AG04450 (cell line): ENCODE measurements at regions not wholly inside any gene's neighbourhood (a gene's known extent, or its start where the extent isn't known, plus 50 kb on each side); places are given as distances from the start of the nearest gene placed in this dataset.
A peak's percentile ranks its signal among the peaks of the same experiment; 100 is the strongest.

Experiments used
- CTCF ChIA-PET: fragments of 300-600, 350-600 bp; formaldehyde crosslinking; extraction: SDS; loops from one replicate; lab custom pipeline; 2022; ENCODE audit warnings: antibody characterized with exemption, inconsistent platforms; lab: Charles Lee
- POLR2A ChIA-PET: fragments of 350-600 bp; formaldehyde crosslinking; extraction: SDS; loops from one replicate; lab custom pipeline; 2021; ENCODE audit warnings: antibody characterized with exemption, inconsistent platforms; lab: Yijun Ruan, JAX
- DNase-seq: peaks from one replicate; pipeline ENCODE4 v3.0.0-alpha.2; 2011; ENCODE audit warnings: low read depth, low spot score
- H3K27ac ChIP-seq: one replicate; pipeline ENCODE4 v1.5.1; 2012; ENCODE audit warnings: low read depth, low read length, control low read depth
- H3K27me3 ChIP-seq: one replicate; pipeline ENCODE4 v1.6.0; 2012; ENCODE audit warnings: low read length; ENCODE audit not compliant: control insufficient read depth, insufficient read depth
- H3K4me3 ChIP-seq: 2 replicates; pipeline ENCODE4 v1.5.1; 2011; ENCODE audit warnings: mild to moderate bottlenecking, low read depth, low read length, control low read depth
- H3K9me3 ChIP-seq: 2 replicates; pipeline ENCODE4 v1.5.1; 2012; ENCODE audit warnings: low read length; ENCODE audit not compliant: control insufficient read depth, insufficient read depth
- TF ChIP-seq, protein P1 (sequence below): IDR thresholded peaks from 2 replicates; pipeline ENCODE4 v1.5.1; 2011; ENCODE audit warnings: low read depth, low read length, control low read depth, inconsistent platforms

DNA sequence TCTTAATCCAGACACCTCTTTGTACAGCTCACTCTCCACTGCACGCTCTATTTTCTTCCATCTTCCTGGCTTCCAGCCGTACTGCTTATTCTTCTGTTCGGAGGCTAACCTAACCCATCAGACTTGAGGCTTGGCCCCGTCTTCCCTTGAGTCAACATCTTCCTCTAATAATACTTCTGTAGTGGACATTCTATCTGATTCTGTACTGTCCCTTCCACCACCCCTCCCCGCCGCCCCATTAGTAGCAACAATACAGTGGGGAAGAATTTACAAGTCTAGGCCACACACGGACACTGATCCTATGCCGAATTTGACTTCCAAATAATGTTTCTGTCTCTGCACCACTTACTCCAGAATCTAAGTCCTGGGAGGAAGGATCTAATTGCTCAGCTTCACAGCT, 86.0 kb upstream of the TNRC6A start:
- no peak for DNase-seq
- H3K4me3 ChIP-seq = no peak overlapping the region
- POLR2A ChIA-PET = no interaction called here
- no peaks in the 10 kb centered on the region for H3K9me3 ChIP-seq
- TF ChIP-seq, protein P1, sequence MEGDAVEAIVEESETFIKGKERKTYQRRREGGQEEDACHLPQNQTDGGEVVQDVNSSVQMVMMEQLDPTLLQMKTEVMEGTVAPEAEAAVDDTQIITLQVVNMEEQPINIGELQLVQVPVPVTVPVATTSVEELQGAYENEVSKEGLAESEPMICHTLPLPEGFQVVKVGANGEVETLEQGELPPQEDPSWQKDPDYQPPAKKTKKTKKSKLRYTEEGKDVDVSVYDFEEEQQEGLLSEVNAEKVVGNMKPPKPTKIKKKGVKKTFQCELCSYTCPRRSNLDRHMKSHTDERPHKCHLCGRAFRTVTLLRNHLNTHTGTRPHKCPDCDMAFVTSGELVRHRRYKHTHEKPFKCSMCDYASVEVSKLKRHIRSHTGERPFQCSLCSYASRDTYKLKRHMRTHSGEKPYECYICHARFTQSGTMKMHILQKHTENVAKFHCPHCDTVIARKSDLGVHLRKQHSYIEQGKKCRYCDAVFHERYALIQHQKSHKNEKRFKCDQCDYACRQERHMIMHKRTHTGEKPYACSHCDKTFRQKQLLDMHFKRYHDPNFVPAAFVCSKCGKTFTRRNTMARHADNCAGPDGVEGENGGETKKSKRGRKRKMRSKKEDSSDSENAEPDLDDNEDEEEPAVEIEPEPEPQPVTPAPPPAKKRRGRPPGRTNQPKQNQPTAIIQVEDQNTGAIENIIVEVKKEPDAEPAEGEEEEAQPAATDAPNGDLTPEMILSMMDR = no peak
- H3K27me3 ChIP-seq = no peaks in the 10 kb centered on the region
- CTCF ChIA-PET = interaction anchor here (0.7 kb wide), 1 partner anchor 18 kb away, joined by 4 read pairs; no protein-coding TSS in a partner anchor
- no peak overlapping the region for H3K27ac ChIP-seq

DNA sequence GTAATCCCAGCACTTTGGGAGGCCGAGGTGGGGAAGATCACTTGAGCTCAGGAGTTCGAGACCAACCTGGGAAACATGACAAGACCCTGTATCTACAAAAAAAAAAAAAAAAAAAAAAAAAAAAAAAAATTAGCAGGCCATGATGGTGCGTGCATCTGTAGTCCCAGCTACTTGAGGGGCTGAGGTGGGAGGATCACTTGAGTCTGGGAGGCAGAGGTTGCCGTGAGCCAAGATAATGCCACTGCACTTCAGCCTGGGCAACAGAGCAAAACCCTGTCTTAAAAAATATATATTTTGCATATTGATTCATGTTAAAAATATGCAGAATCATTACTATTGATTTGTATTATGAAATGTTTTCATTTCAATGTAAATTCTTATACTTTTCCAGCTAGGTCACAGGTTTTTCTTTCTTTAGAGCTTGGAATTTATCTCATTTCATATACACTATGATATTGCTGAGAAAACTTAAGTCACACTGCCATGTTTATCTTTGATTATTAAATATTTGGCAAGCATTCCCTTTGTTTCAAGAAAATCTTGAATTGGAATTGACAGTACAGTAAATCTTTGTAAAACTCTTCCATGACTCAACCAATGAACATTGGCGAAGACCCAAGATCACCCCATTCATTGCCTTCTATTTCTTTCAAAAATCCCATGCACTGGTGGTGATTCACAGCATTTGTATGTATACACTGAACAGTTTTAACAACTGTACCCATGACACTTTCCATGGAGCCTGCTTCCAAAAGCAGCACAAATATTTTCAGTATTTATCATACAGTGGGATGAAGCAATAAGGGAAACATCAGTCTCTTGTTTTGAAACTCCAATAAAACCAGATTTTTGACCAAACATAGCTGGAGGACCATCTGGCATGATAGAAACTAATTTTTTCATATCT, 83.5 kb upstream of the TNRC6A start:
- H3K27ac ChIP-seq = peak overlapping the region; percentile 86
- CTCF ChIA-PET = no interaction called here
- peak; percentile 99 for DNase-seq
- no peaks in the 10 kb centered on the region for H3K9me3 ChIP-seq
- no peak overlapping the region for H3K4me3 ChIP-seq
- no peaks in the 10 kb centered on the region for H3K27me3 ChIP-seq
- POLR2A ChIA-PET = interaction anchor here (0.5 to 2.2 kb wide), 4 partner anchors 10 to 55 kb away, joined by 3 to 15 read pairs (median 6); no protein-coding TSS in a partner anchor
- TF ChIP-seq, protein P1 = no peak

DNA sequence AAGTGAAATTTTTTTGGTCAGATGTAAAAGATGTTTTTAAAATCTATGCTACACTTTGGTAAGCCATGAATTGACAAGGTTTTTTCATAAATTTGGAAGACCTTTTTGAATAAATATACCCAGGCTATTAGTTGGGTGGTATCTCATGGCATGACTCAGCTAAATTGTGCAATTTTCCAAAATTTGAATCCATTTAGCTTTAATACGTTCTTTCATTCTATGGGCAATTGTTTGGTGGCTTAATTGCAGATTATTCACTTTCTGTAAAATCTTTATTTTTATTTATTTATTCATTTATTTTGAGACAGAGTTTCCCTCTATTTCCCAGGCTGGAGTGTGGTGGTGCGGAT, 82.8 kb upstream of the TNRC6A start:
- Histone ChIP-seq H3K27ac (peak overlapping the region; percentile 92), H3K9me3 (no peaks in the 10 kb centered on the region), H3K4me3 (no peak overlapping the region), H3K27me3 (no peaks in the 10 kb centered on the region)
- TF ChIP-seq, protein P1 = no peak
- ChIA-PET POLR2A (interaction anchor here (0.5 to 2.2 kb wide), 3 partner anchors 20 to 55 kb away, joined by 4 to 15 read pairs (median 8); no protein-coding TSS in a partner anchor), CTCF (no interaction called here)
- no peak for DNase-seq

DNA sequence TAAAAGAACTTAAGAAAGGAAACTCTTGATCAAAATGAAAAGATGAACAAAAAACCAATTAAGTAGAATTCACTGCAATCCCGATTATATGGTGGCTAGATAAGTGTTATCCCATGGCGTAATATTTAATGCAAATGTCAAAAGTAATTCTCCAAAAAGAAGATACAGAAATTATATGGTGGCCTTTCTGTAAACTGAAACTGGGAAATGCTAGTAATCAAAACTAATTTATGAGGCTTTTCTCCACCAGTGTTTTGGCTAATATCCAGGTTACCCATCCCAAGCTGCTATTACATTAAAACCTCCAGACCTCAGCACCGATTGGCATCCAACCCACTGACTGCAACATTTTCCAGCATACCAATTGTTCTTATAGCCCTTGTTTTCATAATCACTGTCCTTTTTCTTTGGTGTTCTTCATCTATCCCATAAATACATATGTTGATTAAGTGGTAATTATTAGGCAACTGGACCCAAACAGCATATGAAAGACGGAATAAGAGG, 77.2 kb upstream of the TNRC6A start:
- ChIA-PET POLR2A (no interaction called here), CTCF (no interaction called here)
- no peak for DNase-seq
- Histone ChIP-seq H3K27ac (no peak overlapping the region), H3K27me3 (no peaks in the 10 kb centered on the region), H3K9me3 (no peaks in the 10 kb centered on the region), H3K4me3 (no peak overlapping the region)
- TF ChIP-seq, protein P1 = no peak

DNA sequence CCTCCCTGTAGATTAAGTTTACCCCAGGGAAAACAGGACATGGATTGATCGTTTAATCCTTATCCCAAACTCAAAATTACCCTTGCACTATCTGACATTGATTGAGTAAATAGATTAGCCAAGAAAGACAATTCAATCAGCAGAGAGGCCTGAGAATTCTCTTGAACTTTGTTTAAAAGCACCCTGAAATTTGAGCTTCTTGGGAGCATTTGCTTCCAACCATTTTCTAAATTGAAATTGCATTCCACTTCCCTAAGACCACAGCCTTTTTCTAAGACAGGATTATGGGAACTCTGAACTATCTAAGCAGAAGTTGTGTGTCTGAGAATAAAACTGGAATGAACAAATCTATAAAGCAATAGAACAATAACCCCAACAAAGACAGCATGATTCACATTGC, 76.6 kb upstream of the TNRC6A start:
- no peaks in the 10 kb centered on the region for H3K9me3 ChIP-seq
- H3K27ac ChIP-seq = no peak overlapping the region
- H3K4me3 ChIP-seq = no peak overlapping the region
- DNase-seq = no peak
- POLR2A ChIA-PET = no interaction called here
- CTCF ChIA-PET = no interaction called here
- H3K27me3 ChIP-seq = no peaks in the 10 kb centered on the region
- TF ChIP-seq, protein P1 = no peak
